ENCODE measurements at regions not wholly inside any gene's neighbourhood (a gene's known extent, or its start where the extent isn't known, plus 50 kb on each side); places are given as distances from the start of the nearest gene placed in this dataset.

DNA sequence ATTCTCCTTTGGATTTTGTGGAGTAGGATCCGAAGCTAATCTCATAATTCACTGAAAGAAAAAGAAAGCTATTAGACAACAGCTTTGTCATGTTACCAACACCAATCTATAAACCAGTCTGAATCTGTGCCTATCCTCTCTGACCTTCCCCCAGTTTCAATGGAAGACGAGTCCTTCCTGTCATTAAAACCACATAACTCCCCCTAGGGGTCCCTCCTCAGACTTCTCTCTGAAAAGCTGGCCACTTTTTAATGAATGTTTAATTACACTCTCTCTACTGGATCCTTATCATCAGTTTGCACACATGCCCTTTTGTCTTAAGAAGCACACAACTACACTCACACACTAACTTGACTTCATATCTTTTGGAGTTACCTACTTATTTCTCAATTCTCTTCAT, 98.0 kb upstream of the TSLP start:
- TF ChIP-seq POLR2A (IDR thresholded peaks at IDR 0.05; ENCODE audit: low read length): no peak
- TF ChIP-seq GATA1 (IDR thresholded peaks at IDR 0.05; ENCODE audit: low read depth, low read length): no peak

All from erythroblast (primary cell).